Neural progenitor cell (in vitro differentiated cells): ENCODE measurements at regions not wholly inside any gene's neighbourhood (a gene's known extent, or its start where the extent isn't known, plus 50 kb on each side); places are given as distances from the start of the nearest gene placed in this dataset.

Experiments
- DNase-seq: peaks from one replicate; pipeline ENCODE4 v3.0.0-alpha.2; 2016; ENCODE audit warnings: low spot score
- H2AFZ ChIP-seq: fragments of 200-600 bp; sonication (generic); replicated peaks from 2 replicates; pipeline ENCODE4 v1.6.1; 2016; ENCODE audit warnings: antibody characterized with exemption
- H3F3A ChIP-seq: fragments of 200-600 bp; sonication (generic); 2 replicates; pipeline ENCODE4 v1.6.1; 2016; ENCODE audit warnings: antibody characterized with exemption, low read depth
- H3K27ac ChIP-seq: fragments of 200-600 bp; sonication (generic); 2 replicates; pipeline ENCODE4 v1.5.1; 2016; ENCODE audit warnings: mild to moderate bottlenecking
- H3K27me3 ChIP-seq: fragments of 200-600 bp; sonication (generic); 2 replicates; pipeline ENCODE4 v1.6.1; 2016; ENCODE audit warnings: mild to moderate bottlenecking, moderate library complexity
- H3K36me3 ChIP-seq: fragments of 200-600 bp; sonication (generic); 2 replicates; pipeline ENCODE4 v1.5.1; 2016
- H3K4me1 ChIP-seq: fragments of 200-600 bp; sonication (generic); 2 replicates; pipeline ENCODE4 v1.6.1; 2016; ENCODE audit warnings: mixed run types
- H3K4me2 ChIP-seq: fragments of 200-600 bp; sonication (generic); 2 replicates; pipeline ENCODE4 v1.6.1; 2016
- H3K4me3 ChIP-seq: fragments of 200-600 bp; sonication (generic); 2 replicates; pipeline ENCODE4 v1.5.1; 2016
- H3K79me2 ChIP-seq: fragments of 200-600 bp; sonication (generic); 2 replicates; pipeline ENCODE4 v1.6.1; 2016; ENCODE audit warnings: low read depth
- H3K9ac ChIP-seq: fragments of 200-600 bp; sonication (generic); 2 replicates; pipeline ENCODE4 v1.6.1; 2016
- H3K9me3 ChIP-seq: fragments of 200-600 bp; sonication (generic); 2 replicates; pipeline ENCODE4 v1.5.1; 2016; ENCODE audit warnings: low read depth
- H4K20me1 ChIP-seq: fragments of 200-600 bp; sonication (generic); 2 replicates; pipeline ENCODE4 v1.6.1; 2016; ENCODE audit warnings: low read depth
- H3K27ac Mint-ChIP-seq: 3 replicates; pipeline ENCODE4 v1.8.0; 2021; ENCODE audit warnings: mixed read lengths
- H3K27me3 Mint-ChIP-seq: 2 replicates; pipeline ENCODE4 v1.8.0; 2022; ENCODE audit warnings: low read depth, mild to moderate bottlenecking, inconsistent platforms, moderate library complexity, mixed read lengths; ENCODE audit not compliant: insufficient read depth
- H3K36me3 Mint-ChIP-seq: 3 replicates; pipeline ENCODE4 v1.8.0; 2021; ENCODE audit warnings: mixed read lengths
- H3K4me1 Mint-ChIP-seq: 3 replicates; pipeline ENCODE4 v1.8.0; 2021; ENCODE audit warnings: mixed read lengths
- H3K4me3 Mint-ChIP-seq: 3 replicates; pipeline ENCODE4 v1.8.0; 2021; ENCODE audit warnings: mild to moderate bottlenecking, moderate library complexity, mixed read lengths
- H3K9me3 Mint-ChIP-seq: 3 replicates; pipeline ENCODE4 v1.8.0; 2020; ENCODE audit warnings: mixed read lengths
- CTCF ChIP-seq: fragments of 200-600 bp; sonication (generic); IDR thresholded peaks from 2 replicates; pipeline ENCODE4 v1.5.1; 2017; ENCODE audit warnings: antibody characterized with exemption, mild to moderate bottlenecking
- EZH2 ChIP-seq: fragments of 200-600 bp; sonication (generic); IDR thresholded peaks from 2 replicates; pipeline ENCODE4 v1.6.1; 2017; ENCODE audit warnings: antibody characterized with exemption, mild to moderate bottlenecking, moderate library complexity
- EZH2phosphoT487 ChIP-seq: fragments of 200-600 bp; sonication (generic); IDR thresholded peaks from 2 replicates; pipeline ENCODE4 v1.6.1; 2017; ENCODE audit warnings: antibody characterized with exemption

GRCh38 chr15:69973102-69973714 is 124.5 kb downstream of the TLE3 start:
- no peak overlapping the region for H3K27ac ChIP-seq
- H2AFZ ChIP-seq, result no peak overlapping the region
- H3F3A ChIP-seq, result no peaks in the 10 kb centered on the region
- peaks cover 3% of the 10 kb centered on the region for H3K4me1 ChIP-seq
- peaks cover 3% of the 10 kb centered on the region for H3K27me3 ChIP-seq
- H3K4me3 ChIP-seq, result no peak overlapping the region
- Mint-ChIP-seq H3K27me3 (peaks cover 25% of the 10 kb centered on the region), H3K9me3 (no peaks in the 10 kb centered on the region), H3K27ac (no peak overlapping the region), H3K4me3 (no peak overlapping the region), H3K36me3 (no peaks in the 10 kb centered on the region), H3K4me1 (peaks cover 30% of the 10 kb centered on the region)
- no peaks in the 10 kb centered on the region for H3K36me3 ChIP-seq
- H3K79me2 ChIP-seq, result no peaks in the 10 kb centered on the region
- DNase-seq, result peak; percentile 54
- TF ChIP-seq EZH2phosphoT487 (no peak), CTCF (no peak), EZH2 (no peak)
- H4K20me1 ChIP-seq, result peaks cover 19% of the 10 kb centered on the region
- no peak overlapping the region for H3K9ac ChIP-seq
- H3K4me2 ChIP-seq, result no peak overlapping the region
- no peaks in the 10 kb centered on the region for H3K9me3 ChIP-seq

GRCh38 chr15:69973880-69974279 is 123.8 kb downstream of the TLE3 start:
- Histone ChIP-seq H3K36me3 (no peaks in the 10 kb centered on the region), H3K27ac (no peak overlapping the region), H3K9ac (no peak overlapping the region), H3K9me3 (no peaks in the 10 kb centered on the region), H3K4me3 (no peak overlapping the region), H3F3A (no peaks in the 10 kb centered on the region), H2AFZ (no peak overlapping the region), H3K79me2 (no peaks in the 10 kb centered on the region), H3K4me2 (no peak overlapping the region), H3K27me3 (peaks cover 3% of the 10 kb centered on the region), H3K4me1 (peaks cover 3% of the 10 kb centered on the region), H4K20me1 (peaks cover 19% of the 10 kb centered on the region)
- no peak for DNase-seq
- H3K4me1 Mint-ChIP-seq, result peaks cover 30% of the 10 kb centered on the region
- H3K27me3 Mint-ChIP-seq, result peaks cover 28% of the 10 kb centered on the region
- H3K9me3 Mint-ChIP-seq, result no peaks in the 10 kb centered on the region
- no peaks in the 10 kb centered on the region for H3K36me3 Mint-ChIP-seq
- no peak overlapping the region for H3K27ac Mint-ChIP-seq
- TF ChIP-seq EZH2, result no peak
- TF ChIP-seq CTCF, result no peak
- peak overlapping the region; percentile 18 for H3K4me3 Mint-ChIP-seq

GRCh38 chr15:69974321-69974720 is 123.4 kb downstream of the TLE3 start:
- H3K4me2 ChIP-seq, result no peak overlapping the region
- no peaks in the 10 kb centered on the region for H3F3A ChIP-seq
- Mint-ChIP-seq H3K4me1 (peaks cover 30% of the 10 kb centered on the region), H3K27me3 (peaks cover 30% of the 10 kb centered on the region), H3K4me3 (peak overlapping the region; percentile 18), H3K36me3 (no peaks in the 10 kb centered on the region), H3K27ac (no peak overlapping the region), H3K9me3 (no peaks in the 10 kb centered on the region)
- DNase-seq, result no peak
- no peak overlapping the region for H3K9ac ChIP-seq
- H3K79me2 ChIP-seq, result no peaks in the 10 kb centered on the region
- no peak for TF ChIP-seq EZH2phosphoT487
- no peak for TF ChIP-seq CTCF
- TF ChIP-seq EZH2, result no peak
- H3K27ac ChIP-seq, result no peak overlapping the region
- no peak overlapping the region for H2AFZ ChIP-seq
- H3K9me3 ChIP-seq, result no peaks in the 10 kb centered on the region
- H3K4me1 ChIP-seq, result peaks cover 3% of the 10 kb centered on the region
- H3K36me3 ChIP-seq, result no peaks in the 10 kb centered on the region
- peaks cover 3% of the 10 kb centered on the region for H3K27me3 ChIP-seq
- H3K4me3 ChIP-seq, result no peak overlapping the region
- H4K20me1 ChIP-seq, result peaks cover 18% of the 10 kb centered on the region
